ENCODE measurements at regions not wholly inside any gene's neighbourhood (a gene's known extent, or its start where the extent isn't known, plus 50 kb on each side); places are given as distances from the start of the nearest gene placed in this dataset.

DNA sequence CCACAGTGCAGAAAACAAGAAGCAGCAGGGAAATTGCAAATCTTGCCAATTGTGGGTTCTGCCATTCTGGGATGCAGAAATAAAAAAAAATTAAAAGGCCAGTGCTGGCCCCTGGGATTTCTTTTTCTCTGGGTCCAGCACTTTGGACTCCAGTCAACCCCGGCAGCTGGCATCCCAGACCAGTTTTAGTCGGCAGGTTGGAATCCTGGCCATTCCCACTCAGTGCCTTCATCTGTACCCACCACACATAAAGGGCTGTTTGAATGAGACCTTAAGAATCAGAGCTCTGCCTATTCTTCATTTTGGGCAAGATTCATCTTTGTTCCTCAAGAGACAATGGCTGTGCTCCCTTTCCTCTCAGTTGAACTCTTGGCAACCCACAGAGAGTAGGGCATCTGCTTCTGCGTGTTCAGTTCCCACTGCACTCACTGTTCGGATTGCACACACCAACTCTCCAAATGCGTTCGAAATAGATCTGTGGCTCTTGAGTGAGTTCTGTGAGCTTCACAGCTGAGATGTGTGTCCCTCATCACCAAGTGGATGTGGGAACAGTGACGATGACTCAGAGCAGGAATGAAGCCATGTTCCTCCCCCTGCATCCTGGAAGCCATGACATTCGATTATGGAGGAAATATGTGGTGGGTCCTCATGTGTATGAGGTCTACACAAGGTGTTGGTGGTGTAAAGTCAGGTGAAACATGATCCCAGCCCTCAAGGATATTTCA is 63.0 kb upstream of the EGFR start:
- no peaks in the 10 kb centered on the region for H3K36me3 Mint-ChIP-seq (ENCODE audit: insufficient read depth)
- H3K9me3 Mint-ChIP-seq: peaks cover 9% of the 10 kb centered on the region
- no peak overlapping the region for H3K4me3 Mint-ChIP-seq
- H3K27ac Mint-ChIP-seq (ENCODE audit: low read depth): no peak overlapping the region
- peaks cover 43% of the 10 kb centered on the region for H3K27me3 Mint-ChIP-seq
- no peak for DNase-seq (ENCODE audit: low spot score in 2 of 2)
- H3K4me1 Mint-ChIP-seq: no peaks in the 10 kb centered on the region
- ATAC-seq (replicated peaks; ENCODE audit: extremely low read depth, poor library complexity, severe bottlenecking): no peak

GRCh38 chr7:54956865-54957264 is 62.0 kb upstream of the EGFR start:
- ATAC-seq (replicated peaks; ENCODE audit: extremely low read depth, poor library complexity, severe bottlenecking) (no peak), DNase-seq (ENCODE audit: low spot score in 2 of 2) (no peak)
- Mint-ChIP-seq H3K27me3 (peaks cover 43% of the 10 kb centered on the region), H3K9me3 (peaks cover 9% of the 10 kb centered on the region), H3K27ac (ENCODE audit: low read depth) (no peak overlapping the region), H3K4me3 (no peak overlapping the region), H3K4me1 (no peaks in the 10 kb centered on the region), H3K36me3 (ENCODE audit: insufficient read depth) (no peaks in the 10 kb centered on the region)

- Mint-ChIP-seq H3K36me3 (ENCODE audit: insufficient read depth) (no peaks in the 10 kb centered on the region), H3K4me1 (no peaks in the 10 kb centered on the region), H3K27me3 (peaks cover 43% of the 10 kb centered on the region), H3K27ac (ENCODE audit: low read depth) (no peak overlapping the region), H3K9me3 (peaks cover 9% of the 10 kb centered on the region), H3K4me3 (no peak overlapping the region)
- DNase-seq (ENCODE audit: low spot score in 2 of 2) (no peak), ATAC-seq (replicated peaks; ENCODE audit: extremely low read depth, poor library complexity, severe bottlenecking) (no peak)
These were observed 58.3 kb upstream of the EGFR start for GRCh38 chr7:54960517-54960916.

GRCh38 chr7:54961391-54961790 is 57.4 kb upstream of the EGFR start:
- no peak for ATAC-seq (replicated peaks; ENCODE audit: extremely low read depth, poor library complexity, severe bottlenecking)
- H3K27me3 Mint-ChIP-seq: peaks cover 38% of the 10 kb centered on the region
- peaks cover 9% of the 10 kb centered on the region for H3K9me3 Mint-ChIP-seq
- no peak overlapping the region for H3K27ac Mint-ChIP-seq (ENCODE audit: low read depth)
- no peak overlapping the region for H3K4me3 Mint-ChIP-seq
- no peak for DNase-seq (ENCODE audit: low spot score in 2 of 2)
- H3K36me3 Mint-ChIP-seq (ENCODE audit: insufficient read depth): no peaks in the 10 kb centered on the region
- H3K4me1 Mint-ChIP-seq: no peaks in the 10 kb centered on the region

DNA sequence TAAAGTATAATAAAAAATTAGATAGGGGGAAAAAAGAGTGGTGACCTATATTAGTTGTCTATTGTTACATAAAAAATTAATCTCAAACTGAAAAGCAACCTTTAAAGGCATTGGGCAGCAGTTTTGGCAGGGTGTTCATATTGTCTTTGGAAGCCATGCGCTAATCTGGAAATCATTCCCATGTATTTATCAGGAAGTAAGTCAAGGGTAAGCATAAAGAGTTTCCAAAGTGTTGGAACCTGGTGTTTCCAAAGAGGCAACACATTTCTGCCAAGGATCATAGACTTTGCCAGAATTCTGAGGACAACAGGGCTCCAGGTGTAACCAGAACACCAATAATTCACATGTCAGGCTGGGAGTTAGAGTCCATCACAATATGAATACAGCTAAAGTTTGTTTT is 55.7 kb upstream of the EGFR start:
- ATAC-seq (replicated peaks; ENCODE audit: extremely low read depth, poor library complexity, severe bottlenecking) (no peak), DNase-seq (ENCODE audit: low spot score in 2 of 2) (no peak)
- Mint-ChIP-seq H3K4me3 (no peak overlapping the region), H3K27ac (ENCODE audit: low read depth) (no peak overlapping the region), H3K27me3 (peaks cover 30% of the 10 kb centered on the region), H3K9me3 (peaks cover 4% of the 10 kb centered on the region), H3K36me3 (ENCODE audit: insufficient read depth) (no peaks in the 10 kb centered on the region), H3K4me1 (no peaks in the 10 kb centered on the region)

DNA sequence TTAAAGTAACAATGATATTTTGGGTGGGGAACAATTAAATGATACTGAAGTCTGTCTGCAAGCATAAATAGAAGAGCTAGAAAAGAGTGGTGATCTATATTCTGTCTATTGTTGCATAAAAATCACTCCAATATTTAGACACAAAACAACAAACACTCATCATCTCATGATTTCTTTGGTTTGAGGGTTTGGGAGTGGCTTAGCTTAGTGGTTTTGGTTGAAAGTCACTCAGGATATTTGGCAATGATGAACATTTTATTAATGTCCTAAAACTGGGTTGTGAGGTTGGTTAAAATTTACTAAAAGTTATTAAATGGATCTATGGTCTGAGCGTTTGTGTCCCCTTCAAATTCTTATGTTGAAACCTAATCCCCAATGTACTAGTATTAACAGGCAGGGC is 54.7 kb upstream of the EGFR start:
- no peaks in the 10 kb centered on the region for H3K36me3 Mint-ChIP-seq (ENCODE audit: insufficient read depth)
- no peaks in the 10 kb centered on the region for H3K4me1 Mint-ChIP-seq
- peaks cover 26% of the 10 kb centered on the region for H3K27me3 Mint-ChIP-seq
- ATAC-seq (replicated peaks; ENCODE audit: extremely low read depth, poor library complexity, severe bottlenecking): no peak
- no peak for DNase-seq (ENCODE audit: low spot score in 2 of 2)
- H3K4me3 Mint-ChIP-seq: no peak overlapping the region
- no peak overlapping the region for H3K27ac Mint-ChIP-seq (ENCODE audit: low read depth)
- H3K9me3 Mint-ChIP-seq: peaks cover 7% of the 10 kb centered on the region

- no peak for DNase-seq (ENCODE audit: low spot score in 2 of 2)
- Mint-ChIP-seq H3K27ac (ENCODE audit: low read depth) (no peak overlapping the region), H3K4me1 (no peaks in the 10 kb centered on the region), H3K36me3 (ENCODE audit: insufficient read depth) (no peaks in the 10 kb centered on the region), H3K4me3 (no peak overlapping the region), H3K27me3 (peaks cover 27% of the 10 kb centered on the region), H3K9me3 (peaks cover 5% of the 10 kb centered on the region)
- no peak for ATAC-seq (replicated peaks; ENCODE audit: extremely low read depth, poor library complexity, severe bottlenecking)
These were observed 51.4 kb upstream of the EGFR start for GRCh38 chr7:54967377-54967776.

DNA sequence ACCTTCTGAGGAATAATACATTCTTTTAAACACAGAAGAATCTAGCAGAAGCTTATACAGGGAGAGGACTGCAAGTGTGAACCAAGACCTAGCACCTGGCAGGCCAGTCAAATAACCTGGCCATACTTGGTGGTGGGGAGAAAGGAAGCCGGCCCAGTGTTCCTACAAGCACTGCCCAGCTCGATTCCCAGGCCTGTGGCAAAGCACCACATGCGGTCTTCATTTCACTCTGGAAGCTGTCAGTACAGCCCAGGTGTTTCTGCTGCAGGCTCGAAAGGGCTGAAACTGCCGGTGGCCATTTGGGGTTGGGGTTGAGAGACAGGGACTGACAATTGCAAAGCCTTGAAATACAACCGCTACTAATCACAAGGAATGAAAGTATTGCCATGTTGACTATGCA is 50.8 kb upstream of the EGFR start:
- H3K36me3 Mint-ChIP-seq (ENCODE audit: insufficient read depth): no peaks in the 10 kb centered on the region
- peaks cover 10% of the 10 kb centered on the region for H3K9me3 Mint-ChIP-seq
- no peak overlapping the region for H3K4me3 Mint-ChIP-seq
- peaks cover 33% of the 10 kb centered on the region for H3K27me3 Mint-ChIP-seq
- DNase-seq (ENCODE audit: low spot score in 2 of 2) (no peak), ATAC-seq (replicated peaks; ENCODE audit: extremely low read depth, poor library complexity, severe bottlenecking) (no peak)
- no peaks in the 10 kb centered on the region for H3K4me1 Mint-ChIP-seq
- H3K27ac Mint-ChIP-seq (ENCODE audit: low read depth): no peak overlapping the region

Data from central memory CD8-positive, alpha-beta T cell (primary cell).